SK-N-SH (cell line): ENCODE measurements at regions not wholly inside any gene's neighbourhood (a gene's known extent, or its start where the extent isn't known, plus 50 kb on each side); places are given as distances from the start of the nearest gene placed in this dataset.

Experiments
- CTCF ChIA-PET: fragments of 300-600, 350-600 bp; formaldehyde crosslinking; extraction: SDS; loops from one replicate; lab custom pipeline; 2021; lab: Yijun Ruan, JAX
- POLR2A ChIA-PET: fragments of 350-600 bp; sonication (Branson Sonifier 250); formaldehyde crosslinking; extraction: SDS; loops from one replicate; lab custom pipeline; 2020; ENCODE audit warnings: antibody characterized with exemption, inconsistent platforms; lab: Yijun Ruan, JAX
- DNase-seq: peaks from one replicate; pipeline ENCODE4 v3.0.0; 2012
- H2AFZ ChIP-seq: fragments of 200-600 bp; sonication (generic); 2 replicates; pipeline ENCODE4 v1.8.1; 2016; ENCODE audit warnings: antibody characterized with exemption, mild to moderate bottlenecking, low read depth
- H3F3A ChIP-seq: fragments of 200-600 bp; sonication (generic); replicated peaks from 2 replicates; pipeline ENCODE3; 2016; ENCODE audit warnings: antibody characterized with exemption, mild to moderate bottlenecking; ENCODE audit not compliant: insufficient read depth
- H3K27ac ChIP-seq, 2 experiments: fragments of 200-500 bp in 1 of 2; fragments of 200-600 bp in 1 of 2; sonication (Bioruptor generic) in 1 of 2; sonication (generic), shearing (Covaris generic) in 1 of 2; 2 replicates each; pipeline versions ENCODE4 v1.5.1 to v1.6.1; 2014 to 2016; ENCODE audit warnings: low read depth in 2 of 2, inconsistent platforms in 1 of 2, low read length in 1 of 2, mild to moderate bottlenecking in 1 of 2, mixed read lengths in 1 of 2
- H3K27me3 ChIP-seq: fragments of 200-600 bp; sonication (generic), shearing (Covaris generic); 2 replicates; pipeline ENCODE4 v1.6.1; 2016; ENCODE audit warnings: mixed run types; ENCODE audit not compliant: insufficient read depth
- H3K36me3 ChIP-seq, 2 experiments: fragments of 200-500 bp in 1 of 2; fragments of 200-600 bp in 1 of 2; sonication (Bioruptor generic) in 1 of 2; sonication (generic) in 1 of 2; replicated peaks in 1 of 2; 2 replicates each; pipeline versions ENCODE3 to v1.5.1; 2014 to 2016; ENCODE audit warnings: low read length in 1 of 2, mild to moderate bottlenecking in 1 of 2; ENCODE audit not compliant: insufficient read depth in 2 of 2, control insufficient read depth in 1 of 2
- H3K4me1 ChIP-seq, 2 experiments: fragments of 200-500 bp in 1 of 2; fragments of 200-600 bp in 1 of 2; sonication (Bioruptor generic) in 1 of 2; sonication (generic), shearing (Covaris generic) in 1 of 2; 2 replicates each; pipeline versions ENCODE4 v1.5.1 to v1.6.1; 2014 to 2016; ENCODE audit warnings: low read depth in 1 of 2, low read length in 1 of 2, mixed run types in 1 of 2; ENCODE audit not compliant: insufficient read depth in 2 of 2, control insufficient read depth in 1 of 2
- H3K4me2 ChIP-seq: fragments of 200-600 bp; sonication (generic), shearing (Covaris generic); 2 replicates; pipeline ENCODE4 v1.6.1; 2017; ENCODE audit warnings: mixed run types
- H3K4me3 ChIP-seq, 2 experiments: fragments of 200-500 bp in 1 of 2; fragments of 200-600 bp in 1 of 2; sonication (Bioruptor generic) in 1 of 2; sonication (generic), shearing (Covaris generic) in 1 of 2; 2 replicates each; pipeline versions ENCODE4 v1.5.1 to v1.8.1; 2014 to 2016; ENCODE audit warnings: low read depth in 2 of 2, inconsistent platforms in 1 of 2, low read length in 1 of 2, mild to moderate bottlenecking in 1 of 2, mixed read lengths in 1 of 2, moderate library complexity in 1 of 2
- H3K79me2 ChIP-seq: fragments of 200-600 bp; sonication (generic); 2 replicates; pipeline ENCODE4 v1.8.1; 2017; ENCODE audit warnings: mild to moderate bottlenecking; ENCODE audit not compliant: insufficient read depth
- H3K9ac ChIP-seq: fragments of 200-600 bp; sonication (generic); 2 replicates; pipeline ENCODE4 v1.6.1; 2017; ENCODE audit warnings: mixed run types
- H3K9me2 ChIP-seq: fragments of 200-600 bp; sonication (generic); 2 replicates; pipeline ENCODE4 v1.6.1; 2017; ENCODE audit warnings: mixed run types
- H3K9me3 ChIP-seq: fragments of 200-600 bp; sonication (generic); 2 replicates; pipeline ENCODE4 v1.6.1; 2017; ENCODE audit warnings: mixed run types, mild to moderate bottlenecking, moderate library complexity
- H4K20me1 ChIP-seq: fragments of 200-600 bp; sonication (generic); 2 replicates; pipeline ENCODE4 v1.6.1; 2017; ENCODE audit warnings: mild to moderate bottlenecking, mixed run types; ENCODE audit not compliant: insufficient read depth
- CHD2 ChIP-seq: fragments of 150-350 bp; IDR thresholded peaks from 2 replicates; pipeline ENCODE4 v1.6.1; 2018; ENCODE audit warnings: low read length; ENCODE audit not compliant: partially characterized antibody
- CTCF ChIP-seq: fragments of 200-600 bp; sonication (generic); IDR thresholded peaks from 2 replicates; pipeline ENCODE4 v1.6.1; 2017; ENCODE audit warnings: antibody characterized with exemption, mild to moderate bottlenecking, moderate library complexity
- EP300 ChIP-seq, 2 experiments: IDR thresholded peaks; 2 replicates each; pipeline versions ENCODE4 v1.4.0 to v1.6.1; 2012; ENCODE audit warnings: borderline replicate concordance in 1 of 2, low read depth in 1 of 2, low read length in 1 of 2
- EZH2phosphoT487 ChIP-seq: fragments of 200-600 bp; sonication (generic); IDR thresholded peaks from 2 replicates; pipeline ENCODE4 v1.6.1; 2017; ENCODE audit warnings: low read depth, mixed run types, mild to moderate bottlenecking, antibody characterized with exemption, moderate library complexity, borderline replicate concordance
- NFIC ChIP-seq: IDR thresholded peaks from 2 replicates; pipeline ENCODE4 v1.4.0; 2012; ENCODE audit warnings: borderline replicate concordance
- SMC3 ChIP-seq: IDR thresholded peaks from 2 replicates; pipeline ENCODE4 v1.6.1; 2012; ENCODE audit warnings: low read depth, low read length, improper control_type of control experiment
- TAF1 ChIP-seq: IDR thresholded peaks from 2 replicates; pipeline ENCODE4 v1.6.1; 2012; ENCODE audit warnings: low read depth, mild to moderate bottlenecking, low read length, moderate library complexity, borderline replicate concordance
- TCF12 ChIP-seq: IDR thresholded peaks from 2 replicates; pipeline ENCODE4 v1.4.0; 2012
- YY1 ChIP-seq: IDR thresholded peaks from 2 replicates; pipeline ENCODE4 v1.4.0; 2012; ENCODE audit warnings: low read depth, mild to moderate bottlenecking
- WGBS: methylation state at CpG from one replicate; pipeline ENCODE4 v1.1.6; 2017; ENCODE audit warnings: low lambda C conversion rate; 5-methylcytosine and 5-hydroxymethylcytosine counted together
- TF ChIP-seq, protein P1 (sequence below): IDR thresholded peaks from 2 replicates; pipeline ENCODE4; 2012
- TF ChIP-seq, protein P2 (sequence below): IDR thresholded peaks from 2 replicates; pipeline ENCODE4 v1.4.0; 2012; ENCODE audit warnings: low read depth, borderline replicate concordance
- TF ChIP-seq, protein P3 (sequence below): IDR thresholded peaks from 2 replicates; pipeline ENCODE4 v1.6.1; 2012; ENCODE audit warnings: mild to moderate bottlenecking, low read depth, low read length, moderate library complexity
- TF ChIP-seq, protein P4 (sequence below): fragments of 150-350 bp; IDR thresholded peaks from 2 replicates; pipeline ENCODE4 v1.6.1; 2016; ENCODE audit warnings: mild to moderate bottlenecking, low read depth, low read length

DNA sequence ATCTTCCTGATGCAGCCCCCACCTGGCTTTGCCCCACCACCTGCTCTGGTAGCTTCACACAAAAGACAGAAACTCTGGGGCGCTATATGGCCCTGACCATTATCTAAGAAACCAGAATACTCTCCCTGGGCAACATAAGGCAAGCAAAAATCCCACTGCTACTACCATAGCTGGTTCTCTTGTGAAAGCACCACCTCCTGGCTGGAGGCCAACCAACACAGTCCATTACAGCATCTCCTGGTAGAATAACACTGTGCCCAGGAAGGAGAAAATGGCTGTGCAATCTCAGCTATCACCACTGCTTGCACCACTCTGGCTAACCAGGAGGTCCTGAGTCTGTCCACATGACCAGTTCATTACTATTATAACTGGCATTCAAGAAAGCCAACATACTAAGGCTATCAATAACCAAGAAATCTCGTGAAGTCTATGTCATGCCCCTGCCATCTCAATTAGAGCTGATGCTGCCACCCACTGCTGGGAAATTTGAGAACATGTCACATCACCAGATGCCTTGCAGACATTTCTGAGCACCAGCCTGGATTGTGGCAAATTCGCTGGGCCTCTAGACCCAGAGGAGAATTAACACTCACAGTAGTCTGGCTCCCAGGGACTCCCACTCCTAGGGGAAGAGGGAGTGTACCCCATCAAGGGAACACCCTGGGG, 1114.8 kb downstream of the ROBO2 start:
- ChIA-PET CTCF (interaction anchor here (1.5 kb wide), 1 partner anchor 11 kb away, joined by 3 read pairs; no protein-coding TSS in a partner anchor), POLR2A (no interaction called here)
- DNase-seq = no peak
- no peak overlapping the region for H3K4me2 ChIP-seq
- 27% methylated on average over 3 of the region's 3 CpGs for WGBS
- H3K27ac ChIP-seq = no peak overlapping the region
- no peaks in the 10 kb centered on the region for H3K9me2 ChIP-seq
- H3F3A ChIP-seq = no peaks in the 10 kb centered on the region
- TF ChIP-seq, protein P1, sequence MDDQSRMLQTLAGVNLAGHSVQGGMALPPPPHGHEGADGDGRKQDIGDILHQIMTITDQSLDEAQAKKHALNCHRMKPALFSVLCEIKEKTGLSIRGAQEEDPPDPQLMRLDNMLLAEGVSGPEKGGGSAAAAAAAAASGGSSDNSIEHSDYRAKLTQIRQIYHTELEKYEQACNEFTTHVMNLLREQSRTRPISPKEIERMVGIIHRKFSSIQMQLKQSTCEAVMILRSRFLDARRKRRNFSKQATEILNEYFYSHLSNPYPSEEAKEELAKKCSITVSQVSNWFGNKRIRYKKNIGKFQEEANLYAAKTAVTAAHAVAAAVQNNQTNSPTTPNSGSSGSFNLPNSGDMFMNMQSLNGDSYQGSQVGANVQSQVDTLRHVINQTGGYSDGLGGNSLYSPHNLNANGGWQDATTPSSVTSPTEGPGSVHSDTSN = no peak
- TF ChIP-seq TAF1 = no peak
- TF ChIP-seq, protein P2, sequence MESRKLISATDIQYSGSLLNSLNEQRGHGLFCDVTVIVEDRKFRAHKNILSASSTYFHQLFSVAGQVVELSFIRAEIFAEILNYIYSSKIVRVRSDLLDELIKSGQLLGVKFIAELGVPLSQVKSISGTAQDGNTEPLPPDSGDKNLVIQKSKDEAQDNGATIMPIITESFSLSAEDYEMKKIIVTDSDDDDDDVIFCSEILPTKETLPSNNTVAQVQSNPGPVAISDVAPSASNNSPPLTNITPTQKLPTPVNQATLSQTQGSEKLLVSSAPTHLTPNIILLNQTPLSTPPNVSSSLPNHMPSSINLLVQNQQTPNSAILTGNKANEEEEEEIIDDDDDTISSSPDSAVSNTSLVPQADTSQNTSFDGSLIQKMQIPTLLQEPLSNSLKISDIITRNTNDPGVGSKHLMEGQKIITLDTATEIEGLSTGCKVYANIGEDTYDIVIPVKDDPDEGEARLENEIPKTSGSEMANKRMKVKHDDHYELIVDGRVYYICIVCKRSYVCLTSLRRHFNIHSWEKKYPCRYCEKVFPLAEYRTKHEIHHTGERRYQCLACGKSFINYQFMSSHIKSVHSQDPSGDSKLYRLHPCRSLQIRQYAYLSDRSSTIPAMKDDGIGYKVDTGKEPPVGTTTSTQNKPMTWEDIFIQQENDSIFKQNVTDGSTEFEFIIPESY = no peak
- TF ChIP-seq EZH2phosphoT487 = no peak
- TF ChIP-seq, protein P3, sequence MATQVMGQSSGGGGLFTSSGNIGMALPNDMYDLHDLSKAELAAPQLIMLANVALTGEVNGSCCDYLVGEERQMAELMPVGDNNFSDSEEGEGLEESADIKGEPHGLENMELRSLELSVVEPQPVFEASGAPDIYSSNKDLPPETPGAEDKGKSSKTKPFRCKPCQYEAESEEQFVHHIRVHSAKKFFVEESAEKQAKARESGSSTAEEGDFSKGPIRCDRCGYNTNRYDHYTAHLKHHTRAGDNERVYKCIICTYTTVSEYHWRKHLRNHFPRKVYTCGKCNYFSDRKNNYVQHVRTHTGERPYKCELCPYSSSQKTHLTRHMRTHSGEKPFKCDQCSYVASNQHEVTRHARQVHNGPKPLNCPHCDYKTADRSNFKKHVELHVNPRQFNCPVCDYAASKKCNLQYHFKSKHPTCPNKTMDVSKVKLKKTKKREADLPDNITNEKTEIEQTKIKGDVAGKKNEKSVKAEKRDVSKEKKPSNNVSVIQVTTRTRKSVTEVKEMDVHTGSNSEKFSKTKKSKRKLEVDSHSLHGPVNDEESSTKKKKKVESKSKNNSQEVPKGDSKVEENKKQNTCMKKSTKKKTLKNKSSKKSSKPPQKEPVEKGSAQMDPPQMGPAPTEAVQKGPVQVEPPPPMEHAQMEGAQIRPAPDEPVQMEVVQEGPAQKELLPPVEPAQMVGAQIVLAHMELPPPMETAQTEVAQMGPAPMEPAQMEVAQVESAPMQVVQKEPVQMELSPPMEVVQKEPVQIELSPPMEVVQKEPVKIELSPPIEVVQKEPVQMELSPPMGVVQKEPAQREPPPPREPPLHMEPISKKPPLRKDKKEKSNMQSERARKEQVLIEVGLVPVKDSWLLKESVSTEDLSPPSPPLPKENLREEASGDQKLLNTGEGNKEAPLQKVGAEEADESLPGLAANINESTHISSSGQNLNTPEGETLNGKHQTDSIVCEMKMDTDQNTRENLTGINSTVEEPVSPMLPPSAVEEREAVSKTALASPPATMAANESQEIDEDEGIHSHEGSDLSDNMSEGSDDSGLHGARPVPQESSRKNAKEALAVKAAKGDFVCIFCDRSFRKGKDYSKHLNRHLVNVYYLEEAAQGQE = no peak
- no peak for TF ChIP-seq SMC3
- TF ChIP-seq TCF12 = no peak
- TF ChIP-seq CHD2 = no peak
- no peak for TF ChIP-seq EP300 (IDR thresholded peaks at IDR 0.05; ENCODE audit: borderline replicate concordance in 1 of 2, low read depth in 1 of 2, low read length in 1 of 2)
- TF ChIP-seq NFIC = no peak
- no peak for TF ChIP-seq CTCF
- TF ChIP-seq, protein P4, sequence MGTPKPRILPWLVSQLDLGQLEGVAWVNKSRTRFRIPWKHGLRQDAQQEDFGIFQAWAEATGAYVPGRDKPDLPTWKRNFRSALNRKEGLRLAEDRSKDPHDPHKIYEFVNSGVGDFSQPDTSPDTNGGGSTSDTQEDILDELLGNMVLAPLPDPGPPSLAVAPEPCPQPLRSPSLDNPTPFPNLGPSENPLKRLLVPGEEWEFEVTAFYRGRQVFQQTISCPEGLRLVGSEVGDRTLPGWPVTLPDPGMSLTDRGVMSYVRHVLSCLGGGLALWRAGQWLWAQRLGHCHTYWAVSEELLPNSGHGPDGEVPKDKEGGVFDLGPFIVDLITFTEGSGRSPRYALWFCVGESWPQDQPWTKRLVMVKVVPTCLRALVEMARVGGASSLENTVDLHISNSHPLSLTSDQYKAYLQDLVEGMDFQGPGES = no peak
- no peak for TF ChIP-seq YY1
- no peak overlapping the region for H3K4me3 ChIP-seq
- H3K79me2 ChIP-seq = no peaks in the 10 kb centered on the region
- H3K27me3 ChIP-seq = no peaks in the 10 kb centered on the region
- H3K9me3 ChIP-seq = no peaks in the 10 kb centered on the region
- H3K9ac ChIP-seq = no peak overlapping the region
- H3K4me1 ChIP-seq = no peaks in the 10 kb centered on the region
- H2AFZ ChIP-seq = no peak overlapping the region
- no peaks in the 10 kb centered on the region for H4K20me1 ChIP-seq
- H3K36me3 ChIP-seq = no peaks in the 10 kb centered on the region
